Medulla oblongata (tissue), 1 donor: ENCODE measurements at regions not wholly inside any gene's neighbourhood (a gene's known extent, or its start where the extent isn't known, plus 50 kb on each side); places are given as distances from the start of the nearest gene placed in this dataset.
"Not testable (repeated sequence)": the region's sequence is repeated elsewhere in the genome, so short reads cannot be mapped to it uniquely, and the experiment has no call there.

Experiments used
- DNase-seq: peaks from one replicate; pipeline ENCODE4 v3.0.0-alpha.2; 2015; ENCODE audit errors: extremely low spot score

DNA sequence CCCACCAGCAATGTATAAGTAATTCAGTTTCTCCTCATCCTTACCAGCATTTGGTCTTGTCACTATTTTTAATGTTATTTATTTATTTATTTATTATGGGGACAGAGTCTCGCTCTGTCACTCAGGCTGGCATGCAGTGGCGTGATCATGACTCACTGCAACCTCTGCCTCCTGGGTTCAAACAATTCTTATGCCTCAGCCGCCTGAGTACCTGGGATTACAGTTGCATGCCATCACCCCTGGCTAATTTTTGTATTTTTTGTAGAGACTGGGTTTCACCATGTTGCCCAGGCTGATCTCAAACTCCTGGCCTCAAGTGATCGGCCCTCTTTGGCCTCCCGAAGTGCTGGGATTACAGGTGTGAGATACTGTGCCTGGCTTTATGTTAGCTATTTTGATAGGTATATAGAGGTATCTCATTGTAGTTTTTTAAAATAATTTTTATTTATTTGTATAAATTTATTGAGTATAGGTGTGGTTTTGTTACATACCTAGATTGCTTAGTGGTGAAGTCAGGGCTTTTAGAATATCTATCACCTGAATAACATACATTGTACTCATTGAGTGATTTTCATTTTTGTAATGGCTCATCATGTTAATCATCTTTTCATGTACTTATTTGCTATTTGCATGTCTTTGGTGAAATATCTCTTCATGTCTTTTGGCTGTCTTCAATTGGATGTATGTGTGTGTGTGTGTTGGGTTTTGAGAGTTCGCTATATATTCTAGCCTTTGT lies 53.3 kb downstream of the TANC2 start:
- no peak for DNase-seq

DNA sequence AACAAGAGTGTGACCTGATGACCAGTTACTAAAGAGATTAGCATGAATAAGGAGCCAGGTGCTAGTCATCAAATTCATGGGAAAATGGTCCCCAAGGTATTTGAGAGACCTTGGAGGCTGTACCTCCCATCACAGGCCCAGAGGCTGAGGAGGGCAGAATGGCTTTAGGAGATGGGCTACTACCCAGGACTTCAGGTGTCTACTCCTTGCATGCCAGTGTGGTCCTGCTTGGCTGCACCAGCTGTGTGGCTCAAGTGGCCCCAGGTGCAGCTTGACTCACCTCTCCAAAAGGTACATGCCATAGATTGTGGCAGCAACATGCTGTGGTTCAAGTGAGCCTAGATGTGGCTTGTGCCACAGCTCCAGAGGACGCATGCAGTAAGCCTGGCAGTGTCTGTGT lies 56.5 kb downstream of the TANC2 start:
- no peak for DNase-seq

DNA sequence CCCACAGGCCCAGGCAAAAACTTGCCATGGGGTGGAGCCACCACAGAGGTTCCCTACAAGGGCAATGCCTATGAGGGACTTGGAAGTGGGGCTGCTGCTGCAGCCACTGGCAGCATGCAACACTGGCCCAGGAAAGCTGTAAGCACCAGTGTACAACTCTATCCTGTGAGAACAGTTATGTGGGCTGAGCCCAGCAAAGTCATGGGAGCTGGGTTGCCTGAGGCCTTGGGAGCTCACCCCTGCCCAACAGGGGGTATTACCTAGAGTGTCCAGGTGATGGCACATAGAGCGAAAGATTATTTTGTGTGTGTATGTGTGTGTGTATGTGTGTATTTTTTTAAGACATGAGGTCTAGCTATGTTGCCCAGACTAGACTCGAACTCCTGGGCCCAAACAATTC lies 57.0 kb downstream of the TANC2 start:
- no peak for DNase-seq

DNA sequence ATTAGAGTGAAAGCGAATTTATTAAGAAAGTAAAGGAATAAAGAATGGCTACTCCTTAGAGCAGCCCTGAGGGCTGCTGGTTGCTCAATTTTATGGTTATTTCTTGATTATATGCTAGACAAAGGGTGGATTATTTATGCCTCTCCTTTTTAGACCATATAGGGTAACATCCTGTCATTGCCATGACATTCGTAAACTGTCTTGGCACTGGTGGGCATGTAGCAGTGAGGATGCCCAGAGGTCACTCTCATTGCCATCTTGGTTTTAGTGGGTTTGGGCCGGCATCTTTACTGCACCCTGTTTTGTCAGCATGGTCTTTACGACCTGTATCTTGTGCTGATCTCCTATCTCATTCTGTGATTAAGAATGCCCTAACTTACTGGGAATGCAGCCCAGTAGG lies 58.2 kb downstream of the TANC2 start:
- no peak for DNase-seq

DNA sequence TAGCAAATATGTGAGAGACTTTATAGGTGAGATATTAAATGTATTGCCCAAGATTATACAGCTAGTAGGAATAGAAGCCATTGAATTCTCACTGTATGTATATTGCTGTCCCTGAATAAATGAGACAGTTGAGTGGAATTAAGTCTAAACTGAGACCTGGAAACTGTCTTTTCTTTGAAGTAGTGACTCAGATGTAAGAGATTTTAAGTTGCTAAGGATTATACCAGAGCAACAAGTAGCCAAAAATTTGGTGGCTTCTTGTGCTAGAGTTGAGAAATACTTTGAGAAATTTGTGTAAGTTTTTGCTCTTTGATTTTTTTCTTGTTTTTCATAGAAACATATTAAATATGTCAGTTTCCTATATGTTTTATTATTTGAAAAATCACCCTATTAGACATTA lies 58.7 kb downstream of the TANC2 start:
- no peak for DNase-seq

DNA sequence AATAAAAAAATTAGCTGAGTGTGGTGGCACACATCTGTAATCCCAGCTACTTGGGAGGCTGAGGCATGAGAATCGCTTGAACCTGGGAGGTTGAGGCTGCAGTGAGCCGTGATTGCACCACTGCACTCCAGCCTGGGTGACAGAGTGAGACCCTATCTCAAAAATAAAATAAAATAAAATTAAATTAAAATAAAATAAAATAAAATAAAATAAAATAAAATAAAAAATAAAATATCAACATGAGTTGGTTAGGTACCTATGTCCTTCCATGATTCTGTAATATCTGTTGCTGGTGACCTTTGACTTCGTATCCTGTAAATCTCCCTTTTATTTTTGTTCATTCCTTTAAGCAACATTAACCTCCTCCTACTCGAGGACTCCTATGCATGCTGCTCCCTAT lies 59.6 kb downstream of the TANC2 start:
- not testable (repeated sequence) for DNase-seq

DNA sequence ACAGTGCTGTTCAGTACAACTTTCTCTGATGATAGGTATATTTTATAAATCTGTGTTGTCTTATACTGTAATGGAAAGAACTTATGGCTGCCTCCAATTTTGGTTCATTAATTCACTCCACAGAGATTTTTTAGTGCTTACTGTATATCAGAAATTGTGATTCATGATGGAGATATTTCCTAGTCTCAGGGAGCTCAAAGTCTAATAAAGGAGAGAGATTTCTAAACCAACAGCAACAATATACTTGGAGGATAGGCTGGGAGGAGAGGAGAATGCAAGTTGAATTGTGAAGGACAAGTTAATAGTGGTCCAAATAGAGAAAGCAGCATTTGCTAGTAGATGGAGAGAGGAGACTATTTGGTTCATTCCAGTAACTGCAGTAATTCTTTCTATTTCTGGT lies 63.5 kb downstream of the TANC2 start:
- DNase-seq: no peak

DNA sequence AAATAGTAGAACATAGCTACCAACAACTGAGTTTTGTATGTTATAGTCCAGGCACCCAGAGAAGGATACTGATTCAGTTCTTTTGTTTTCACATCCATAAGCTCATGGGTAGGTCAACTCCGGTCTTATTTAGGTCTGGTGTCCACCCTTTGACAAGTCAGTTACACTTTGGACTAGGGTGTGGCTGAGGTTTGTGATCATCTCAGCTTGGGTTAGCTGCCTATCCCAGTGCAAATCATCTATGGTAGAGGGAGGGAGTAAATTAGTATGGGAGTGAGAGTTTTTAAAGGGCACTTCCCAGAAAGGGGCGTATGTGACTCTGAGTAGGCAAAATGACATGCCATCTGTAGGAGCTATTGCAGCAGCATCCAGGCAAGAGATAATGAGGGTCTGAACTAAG lies 66.1 kb downstream of the TANC2 start:
- DNase-seq: no peak

DNA sequence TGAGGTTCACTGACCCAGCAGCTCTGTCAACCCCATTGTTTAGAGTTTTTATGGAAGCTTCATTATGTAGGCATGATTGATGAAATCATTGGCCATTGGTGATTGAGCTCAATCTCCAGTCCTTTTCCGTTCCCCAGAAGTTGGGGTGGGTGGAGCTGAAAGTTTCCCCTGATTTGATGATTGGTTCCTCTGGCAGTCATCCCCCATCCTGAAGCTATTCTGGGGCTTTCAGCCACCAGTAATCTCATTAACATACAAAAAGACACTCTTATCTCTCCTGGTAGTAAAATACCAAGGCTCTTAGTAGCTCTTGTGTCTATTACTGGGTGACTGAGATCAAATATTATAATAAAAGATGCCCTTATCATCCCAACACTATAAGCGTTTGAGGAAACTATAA lies 67.1 kb downstream of the TANC2 start:
- no peak for DNase-seq

DNA sequence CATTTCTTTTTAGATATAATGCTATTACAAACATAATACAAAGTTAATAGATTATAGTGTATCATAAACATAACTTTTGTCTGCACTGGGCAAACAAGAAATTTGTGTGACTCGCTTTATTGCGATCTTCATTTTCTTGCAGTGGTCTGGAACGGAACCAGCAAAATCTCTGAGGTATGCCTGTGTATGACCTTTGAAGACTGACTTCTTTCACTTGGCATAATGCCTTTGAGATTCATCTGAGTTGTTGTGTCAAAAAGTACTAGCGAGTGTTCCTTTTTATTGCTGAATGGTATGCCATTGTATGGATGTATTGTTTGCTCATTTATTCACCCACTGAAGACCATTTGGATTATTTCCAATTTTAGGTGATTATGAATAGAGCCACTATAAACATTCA lies 69.2 kb downstream of the TANC2 start:
- DNase-seq: no peak

DNA sequence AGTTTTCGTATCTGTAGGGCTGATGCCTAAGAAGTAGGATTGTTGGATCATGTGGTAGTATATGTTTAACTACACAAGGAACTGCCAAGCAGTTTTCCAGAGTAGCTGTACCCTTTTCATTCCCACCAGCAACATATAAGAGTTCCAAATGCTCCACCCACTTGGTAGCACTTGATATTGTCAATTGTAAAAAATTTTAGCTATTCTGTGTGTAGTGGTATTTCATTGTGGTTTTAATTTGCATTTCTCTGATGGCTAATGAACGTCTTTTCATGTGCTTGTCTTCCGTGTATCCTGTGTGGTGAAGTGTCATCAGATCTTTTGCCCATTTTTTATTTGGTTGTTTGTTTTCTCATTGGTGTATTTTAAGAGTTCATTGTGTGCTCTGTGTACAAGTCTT lies 69.7 kb downstream of the TANC2 start:
- no peak for DNase-seq

DNA sequence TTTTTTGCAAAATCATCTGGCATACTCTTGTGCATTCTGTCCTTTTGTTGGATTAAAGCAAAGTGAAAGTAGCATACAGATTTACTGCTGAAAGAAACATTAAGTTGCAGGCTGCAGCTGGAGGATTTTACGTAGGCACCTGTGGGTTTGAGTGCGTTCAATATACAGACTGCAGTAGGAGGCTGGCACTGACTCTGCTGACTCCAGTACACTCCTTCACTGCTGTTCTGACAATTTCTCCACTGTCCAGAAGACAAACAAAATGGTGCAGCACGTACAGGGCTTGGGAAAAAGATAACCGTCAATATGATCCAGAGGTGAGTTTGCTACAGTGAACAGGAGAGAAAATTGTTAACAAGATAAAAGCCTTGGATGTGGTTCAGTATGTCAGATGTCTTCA lies 73.3 kb downstream of the TANC2 start:
- peak; percentile 50 for DNase-seq

DNA sequence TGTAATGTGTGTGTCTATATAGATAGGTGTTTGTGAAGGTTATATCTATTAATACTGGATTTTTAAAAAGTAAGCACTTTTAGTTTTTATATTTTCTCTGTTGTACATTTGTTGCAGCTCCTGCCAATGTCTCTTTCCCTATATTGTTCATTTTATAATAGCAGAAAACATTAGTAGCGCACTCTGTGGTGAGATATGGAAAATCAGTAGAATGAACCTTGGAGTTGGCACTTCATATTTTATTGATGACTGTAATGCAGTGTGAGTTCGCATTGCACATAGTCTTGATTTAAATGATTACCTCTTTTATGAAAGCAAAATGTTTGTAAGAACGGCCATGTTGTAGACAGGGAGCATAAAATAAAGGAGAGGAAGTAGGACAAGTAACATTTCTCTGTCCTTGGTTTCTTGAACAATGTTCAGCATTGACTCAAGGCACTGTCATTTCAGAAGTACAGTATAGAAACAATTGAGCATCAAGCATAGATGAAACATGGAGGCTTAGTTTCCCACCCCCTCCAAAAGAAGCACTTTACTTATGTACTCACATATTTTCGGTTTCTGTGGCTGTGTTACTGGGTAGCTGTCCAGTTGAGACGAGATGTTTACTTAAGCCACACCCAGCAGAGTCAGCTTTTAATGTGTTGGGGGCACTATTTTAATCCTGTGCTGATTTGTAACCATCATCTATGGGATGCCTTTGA lies 74.0 kb downstream of the TANC2 start:
- DNase-seq: peak; percentile 63

DNA sequence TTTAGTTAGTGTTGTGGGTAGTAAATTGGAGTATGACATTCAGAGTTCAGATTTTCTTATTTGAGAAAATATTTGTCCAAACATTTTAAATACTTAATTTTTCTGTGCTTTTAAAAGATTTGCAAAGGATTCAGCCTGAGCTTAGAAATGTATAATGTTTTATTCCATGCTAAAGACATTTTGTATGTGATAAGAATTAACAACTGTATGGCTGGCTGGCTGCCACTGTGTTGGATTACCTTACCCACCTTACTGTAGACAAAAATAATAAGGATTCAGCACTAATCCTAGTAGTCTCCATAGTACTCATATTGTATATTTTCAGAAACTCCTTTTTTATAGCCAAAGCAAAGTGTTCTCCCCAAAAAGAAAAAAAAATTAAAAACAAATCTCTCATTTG lies 74.8 kb downstream of the TANC2 start:
- no peak for DNase-seq

DNA sequence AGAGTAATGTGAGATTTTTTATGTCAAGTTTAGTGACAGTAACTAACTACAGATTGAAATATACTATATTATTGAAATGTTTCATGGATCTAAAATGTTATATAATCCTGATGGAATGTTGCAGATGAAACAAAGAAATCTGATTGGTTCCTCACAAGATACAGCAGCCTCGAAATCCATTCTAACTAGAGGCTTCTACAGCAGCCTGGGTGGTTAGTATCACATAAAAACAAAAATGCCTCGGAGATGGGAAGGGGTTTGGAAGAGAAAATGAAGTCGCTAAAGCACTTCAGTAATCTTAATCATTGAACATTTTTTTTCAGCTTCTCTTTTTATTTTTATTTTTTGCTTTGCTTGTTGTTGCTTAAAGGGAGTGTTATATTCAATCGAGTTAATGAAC lies 75.2 kb downstream of the TANC2 start:
- peak; percentile 26 for DNase-seq

DNA sequence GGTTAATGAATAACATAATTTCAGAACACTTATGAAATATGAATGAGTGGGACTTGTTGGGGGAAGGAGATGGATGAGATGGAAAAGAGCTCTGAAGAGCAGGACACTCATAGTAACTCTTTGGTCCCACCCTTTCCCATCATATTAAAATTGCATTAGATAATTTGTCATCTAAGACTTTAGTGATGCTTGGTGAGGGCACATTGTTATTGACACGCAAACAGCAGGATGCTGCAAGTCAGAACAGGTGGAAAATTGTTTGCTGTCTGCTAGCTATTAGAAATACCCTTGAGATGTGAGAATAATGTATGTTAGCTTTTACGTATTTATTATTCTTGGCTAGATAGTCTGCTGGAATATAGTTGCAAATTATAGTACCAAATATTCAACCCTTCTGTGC lies 75.7 kb downstream of the TANC2 start:
- DNase-seq: peak; percentile 12

DNA sequence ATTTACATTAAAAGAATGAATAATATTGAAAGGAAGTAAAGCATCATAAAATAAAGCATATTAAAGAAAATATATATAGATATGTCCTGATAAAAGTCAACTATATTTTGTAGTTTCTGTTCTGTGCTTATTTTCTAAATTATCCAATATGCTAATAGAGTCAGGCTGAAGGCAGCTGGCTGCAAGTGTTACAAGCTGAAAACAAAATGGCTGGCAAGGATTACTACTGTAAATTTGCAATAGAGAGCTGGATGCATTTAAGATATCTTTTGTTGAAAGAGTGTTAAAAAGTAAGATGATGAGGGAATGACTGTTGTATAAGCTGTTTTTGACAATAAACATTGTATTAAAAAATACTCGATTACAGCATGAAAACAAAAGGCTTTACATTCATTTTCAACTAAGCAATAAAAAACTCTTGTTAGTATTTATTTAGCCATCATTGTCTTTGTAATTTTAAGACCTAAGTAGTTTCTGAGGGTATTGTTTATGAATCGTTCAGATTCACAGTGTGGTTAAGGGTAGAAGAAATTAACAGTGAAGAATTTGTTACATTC lies 76.3 kb downstream of the TANC2 start:
- peak; percentile 30 for DNase-seq

DNA sequence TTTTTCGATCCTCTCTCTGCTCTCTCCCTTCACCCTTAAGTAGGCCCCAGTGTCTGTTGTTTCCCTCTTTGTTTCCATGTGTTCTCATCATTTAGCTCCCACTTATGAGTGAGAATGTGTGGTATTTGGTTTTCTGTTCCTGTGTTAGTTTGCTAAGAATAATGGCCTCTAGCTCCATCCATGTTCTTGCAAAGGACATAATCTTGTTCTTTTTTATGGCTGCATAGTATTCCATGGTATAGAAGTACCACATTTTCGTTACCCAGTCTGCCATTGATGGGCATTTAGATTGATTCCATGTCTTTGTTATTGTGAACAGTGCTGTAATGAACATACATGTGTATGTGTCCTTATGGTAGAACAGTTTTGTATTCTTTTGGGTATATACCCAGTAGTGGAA lies 91.5 kb downstream of the TANC2 start:
- not testable (repeated sequence) for DNase-seq

DNA sequence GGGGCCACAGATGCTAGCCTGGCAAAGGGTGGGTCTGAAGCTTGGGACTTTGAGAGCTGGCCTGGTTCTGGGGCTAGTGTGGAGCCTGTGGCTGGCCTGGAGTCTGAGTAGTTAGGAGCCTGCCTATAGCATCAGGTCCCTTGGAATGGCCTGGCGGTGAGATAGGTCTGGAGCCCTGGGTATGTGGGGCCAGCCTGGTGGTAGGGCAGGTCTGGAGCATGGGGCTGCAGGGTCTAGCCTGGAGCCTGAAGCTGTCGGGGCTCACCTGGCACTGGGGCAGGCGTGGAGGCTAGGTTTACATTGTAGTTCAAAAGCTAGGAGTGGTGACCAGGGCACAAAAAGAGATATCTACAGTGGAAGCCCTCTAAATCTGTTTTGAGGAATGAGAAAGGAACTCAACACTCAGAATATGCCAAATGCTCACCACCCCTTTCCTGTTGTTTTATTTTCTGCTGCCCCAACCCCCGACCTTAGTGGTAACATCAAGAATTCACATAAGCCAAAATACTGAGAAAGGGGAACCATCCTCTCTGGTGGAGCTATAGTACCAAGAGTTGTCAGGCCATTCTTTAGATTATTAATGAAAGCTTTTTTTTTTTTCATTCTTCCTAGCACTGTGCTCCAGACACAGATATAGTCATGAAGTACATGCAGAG lies 100.3 kb downstream of the TANC2 start:
- no peak for DNase-seq

DNA sequence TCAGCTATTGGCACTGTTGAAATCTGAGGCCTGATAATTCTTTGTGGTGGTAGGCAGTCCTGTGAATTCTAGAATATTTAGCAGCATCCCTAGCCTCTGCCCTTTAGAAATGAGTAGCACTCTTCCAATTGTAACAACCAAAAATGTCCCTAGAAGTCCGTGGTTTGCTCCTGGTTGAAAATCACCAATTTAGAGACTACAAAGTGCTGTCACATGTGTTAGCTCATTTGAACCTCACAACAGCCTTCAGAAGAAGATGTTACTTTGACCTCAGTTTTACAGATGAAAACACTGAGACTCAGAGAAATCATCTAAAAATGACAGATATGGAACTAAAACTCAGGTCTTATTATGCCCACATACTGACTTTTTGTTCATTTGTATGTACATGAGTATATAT lies 103.2 kb downstream of the TANC2 start:
- DNase-seq: no peak

DNA sequence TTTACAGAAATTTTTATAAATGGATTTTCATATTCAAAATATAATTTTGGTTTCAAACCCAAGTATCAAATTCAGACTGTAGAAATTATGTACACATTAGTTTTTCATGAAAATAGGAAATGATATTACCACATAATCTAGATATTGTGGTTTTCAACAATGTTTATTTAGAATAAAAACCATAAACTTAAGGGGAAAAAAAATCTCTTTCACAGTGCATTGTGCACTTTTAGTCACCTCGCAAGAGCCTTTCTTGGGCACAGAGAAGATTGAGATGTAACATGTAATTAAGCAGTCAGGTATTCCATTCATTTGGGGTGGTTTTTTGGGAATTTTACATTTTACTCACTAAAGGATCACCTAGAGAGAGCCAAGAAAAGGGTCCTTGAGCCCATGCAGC lies 104.0 kb downstream of the TANC2 start:
- DNase-seq: no peak

DNA sequence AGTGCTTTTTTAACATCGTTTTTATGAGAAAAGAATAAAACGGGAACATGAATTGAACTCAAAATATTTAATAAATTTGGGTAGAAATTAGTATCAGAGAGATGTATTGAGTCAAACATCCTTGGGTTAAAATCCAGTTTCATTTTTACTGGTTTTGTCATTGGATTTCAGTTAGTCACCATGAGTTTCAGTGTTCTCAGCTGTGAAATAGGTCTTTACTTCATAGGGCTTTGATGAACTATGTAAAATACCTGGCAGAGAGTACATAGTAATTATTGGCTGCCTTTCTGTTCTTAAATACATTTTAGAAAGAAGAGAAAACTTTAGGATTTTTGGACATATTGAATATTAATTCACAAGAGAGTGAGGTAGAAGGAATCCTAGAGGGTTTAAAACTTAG lies 105.8 kb downstream of the TANC2 start:
- DNase-seq: no peak

DNA sequence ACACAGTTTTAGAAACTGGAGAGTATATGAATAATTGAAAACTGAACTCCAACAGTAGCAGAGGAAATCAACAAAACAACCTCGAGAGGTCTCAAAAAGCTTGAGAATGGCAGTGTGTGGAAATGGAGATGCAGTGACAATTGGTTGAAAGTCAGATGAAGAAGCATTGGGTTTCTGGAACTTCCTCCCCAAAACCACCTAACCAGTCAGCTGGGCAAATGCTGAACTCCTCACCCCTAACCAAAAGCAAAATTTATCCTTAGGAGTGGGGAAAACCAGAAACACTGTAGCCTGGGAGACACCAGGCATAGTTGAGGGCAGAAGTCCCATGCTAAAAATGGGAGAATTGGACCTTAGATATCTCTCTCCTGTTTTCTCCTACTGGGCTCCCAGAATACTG lies 109.9 kb downstream of the TANC2 start:
- peak; percentile 53 for DNase-seq
